ENCODE measurements at regions not wholly inside any gene's neighbourhood (a gene's known extent, or its start where the extent isn't known, plus 50 kb on each side); places are given as distances from the start of the nearest gene placed in this dataset.

DNA sequence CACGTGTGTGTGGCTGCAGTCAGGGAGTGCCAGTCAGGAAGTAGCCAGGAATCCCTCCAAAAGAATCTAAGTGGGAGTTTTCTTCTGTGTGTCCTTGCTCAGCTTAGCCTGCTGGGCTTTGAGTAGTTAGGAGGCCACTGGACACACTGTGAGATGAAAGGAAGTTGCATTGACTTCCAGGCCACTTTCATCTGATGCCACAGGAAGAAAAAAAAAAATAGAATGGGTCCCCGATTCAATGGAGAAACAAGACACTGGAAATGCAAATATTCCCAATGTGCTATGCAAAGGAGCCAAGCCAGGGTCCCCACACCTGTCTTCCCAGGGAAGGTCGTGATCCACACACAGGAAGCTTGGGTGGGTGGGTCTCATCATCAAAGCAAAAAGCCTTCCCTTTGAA is 95.6 kb upstream of the E2F8 start:
- no peak for DNase-seq (ENCODE audit: low read depth in 2 of 2)

DNA sequence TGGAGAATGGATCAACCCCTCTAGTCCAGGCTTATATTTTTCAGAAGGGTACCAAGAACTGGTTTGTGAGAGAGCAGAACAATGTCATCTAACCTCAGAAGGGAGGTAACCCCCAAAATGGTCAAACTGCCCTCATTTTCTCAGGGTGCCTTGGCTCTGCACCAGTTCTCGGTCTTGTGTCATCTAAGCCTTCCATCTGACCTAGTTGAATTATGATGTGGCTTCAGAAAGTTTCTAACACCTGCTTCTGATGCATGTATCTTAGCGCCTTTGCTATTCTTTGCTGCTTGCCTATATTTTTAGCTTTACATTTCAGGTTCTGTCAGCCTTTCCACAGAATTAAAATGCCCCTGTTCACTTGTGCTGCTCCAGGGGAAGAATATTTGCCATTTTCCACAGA is 91.7 kb upstream of the E2F8 start:
- no peak for DNase-seq (ENCODE audit: low read depth in 2 of 2)

DNA sequence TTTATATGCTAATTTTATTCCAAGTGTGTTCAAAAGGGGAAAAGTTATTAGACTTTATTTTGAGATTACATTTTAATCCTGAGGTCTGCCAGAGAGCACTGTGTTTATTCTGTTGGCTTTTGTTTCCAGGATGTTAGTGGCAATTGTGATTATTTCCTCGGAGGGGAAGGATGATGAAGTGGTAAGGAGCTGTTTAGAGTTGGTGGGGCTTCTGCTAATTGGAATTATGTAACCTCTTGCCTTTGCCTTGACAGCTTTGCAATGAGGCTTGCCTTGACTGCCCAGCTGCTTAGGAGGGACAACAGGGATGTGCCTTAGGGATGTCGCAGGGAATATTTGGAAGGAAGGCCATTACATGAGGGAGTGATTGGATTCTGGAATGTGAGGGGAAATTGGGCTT is 89.7 kb upstream of the E2F8 start:
- DNase-seq (ENCODE audit: low read depth in 2 of 2) = no peak

DNA sequence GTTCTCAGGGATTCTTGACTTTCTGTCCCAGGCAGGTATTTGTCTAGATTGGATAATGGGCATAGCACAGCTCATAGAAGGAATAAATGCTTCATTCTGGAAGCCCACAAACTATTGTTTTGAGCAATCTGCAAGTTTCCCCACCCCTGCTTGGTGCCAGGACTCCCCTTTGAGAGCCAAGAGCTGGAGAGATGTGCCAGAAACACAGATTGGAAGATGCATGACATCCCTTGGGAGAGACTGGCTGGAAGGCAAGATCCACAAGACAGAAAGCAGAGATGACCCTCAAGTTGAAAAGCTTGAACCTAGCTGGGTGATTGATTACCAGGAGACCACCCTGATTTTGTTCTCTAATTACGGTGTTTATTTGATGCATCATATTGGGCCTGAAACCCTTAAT is 89.2 kb upstream of the E2F8 start:
- DNase-seq (ENCODE audit: low read depth in 2 of 2) = no peak

DNA sequence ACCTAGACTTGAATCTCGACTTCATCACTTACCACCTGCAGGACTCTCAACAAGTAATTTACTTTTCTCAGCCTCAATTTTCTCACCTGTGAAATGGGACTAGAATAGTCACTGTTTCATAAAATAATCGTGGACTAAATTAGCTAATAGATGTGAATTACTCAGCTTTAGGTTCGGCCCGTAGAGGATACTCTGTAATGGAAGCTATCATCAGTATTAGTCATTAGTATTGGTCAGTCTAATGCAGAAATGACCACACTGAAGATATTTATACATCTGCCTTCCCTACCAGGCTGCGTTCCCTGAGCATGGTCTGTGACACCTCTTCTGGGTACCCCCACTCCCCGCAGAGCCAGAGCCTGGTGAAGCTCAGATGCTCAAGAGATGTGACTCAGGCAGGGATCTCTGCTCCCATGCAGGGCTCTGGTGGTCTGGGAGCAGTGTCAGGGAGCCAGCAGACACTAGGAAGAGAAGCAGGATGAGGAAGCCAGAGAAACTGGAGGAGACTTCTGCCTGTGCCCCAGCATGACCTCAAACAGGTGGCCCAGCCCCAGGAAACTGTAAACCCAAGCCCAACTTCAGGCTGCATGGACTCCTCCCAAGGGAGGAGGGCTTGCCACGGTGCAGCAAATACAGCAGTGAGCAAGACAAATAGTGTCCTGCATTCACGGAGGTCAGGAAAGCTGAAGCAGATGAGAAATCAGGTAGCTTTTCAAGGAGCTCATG is 88.0 kb upstream of the E2F8 start:
- no peak for DNase-seq (ENCODE audit: low read depth in 2 of 2)

DNA sequence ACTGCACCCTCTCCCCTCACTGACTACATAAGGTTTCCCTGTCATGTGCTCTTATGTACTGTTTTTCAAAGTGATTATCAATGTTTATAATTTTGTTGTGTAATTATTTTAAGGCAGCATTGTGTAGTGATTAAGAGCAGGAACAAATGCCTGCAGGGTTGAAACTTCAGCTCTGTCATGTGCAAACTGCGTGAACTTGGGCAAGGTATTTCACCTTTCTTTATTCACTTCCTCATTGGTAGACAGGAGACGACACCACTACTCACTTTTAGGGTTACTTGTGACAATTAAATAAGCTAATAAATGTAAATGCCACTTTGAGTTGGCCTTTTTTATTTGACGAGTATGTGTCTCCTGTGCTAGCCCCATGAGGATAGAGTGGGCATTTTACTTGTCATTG is 86.5 kb upstream of the E2F8 start:
- DNase-seq (ENCODE audit: low read depth in 2 of 2) = no peak

DNA sequence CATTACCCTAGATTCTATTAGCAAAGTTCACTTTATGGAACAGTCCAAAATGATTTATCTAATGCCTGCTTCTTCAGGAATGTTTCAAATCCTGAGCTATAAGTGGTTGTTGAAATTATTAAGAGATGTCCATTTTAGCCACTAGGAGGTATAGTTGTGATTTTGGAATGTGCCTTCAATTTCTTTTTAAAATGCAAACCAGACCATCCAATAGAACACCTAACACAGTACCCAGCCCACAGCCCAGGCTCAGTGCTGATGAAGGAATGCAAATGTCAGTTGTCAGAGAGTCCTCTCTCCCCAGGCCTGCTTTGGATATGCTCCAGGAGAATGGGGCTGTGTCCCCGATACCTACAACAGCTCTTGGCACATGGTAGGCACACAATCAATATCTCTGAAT is 85.8 kb upstream of the E2F8 start:
- no peak for DNase-seq (ENCODE audit: low read depth in 2 of 2)

DNA sequence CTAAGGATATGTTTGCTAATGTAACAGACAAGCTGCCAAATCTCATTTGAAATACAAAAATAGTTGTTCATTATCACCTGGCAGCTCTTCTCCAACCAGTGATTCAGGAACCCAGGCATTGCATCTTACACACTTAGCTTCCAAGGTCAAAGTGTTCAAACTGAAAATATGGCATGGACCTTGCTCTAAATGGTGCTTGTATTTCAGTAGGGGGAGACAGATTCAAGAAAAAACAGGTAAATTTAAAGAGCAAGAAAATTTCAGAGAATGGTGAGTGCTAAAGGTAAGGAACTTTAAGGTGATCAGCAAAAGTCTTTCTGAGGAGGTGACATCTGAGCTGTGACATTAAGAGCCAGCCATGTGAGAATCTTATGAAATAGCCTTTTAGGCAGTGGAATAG is 82.8 kb upstream of the E2F8 start:
- no peak for DNase-seq (ENCODE audit: low read depth in 2 of 2)

DNA sequence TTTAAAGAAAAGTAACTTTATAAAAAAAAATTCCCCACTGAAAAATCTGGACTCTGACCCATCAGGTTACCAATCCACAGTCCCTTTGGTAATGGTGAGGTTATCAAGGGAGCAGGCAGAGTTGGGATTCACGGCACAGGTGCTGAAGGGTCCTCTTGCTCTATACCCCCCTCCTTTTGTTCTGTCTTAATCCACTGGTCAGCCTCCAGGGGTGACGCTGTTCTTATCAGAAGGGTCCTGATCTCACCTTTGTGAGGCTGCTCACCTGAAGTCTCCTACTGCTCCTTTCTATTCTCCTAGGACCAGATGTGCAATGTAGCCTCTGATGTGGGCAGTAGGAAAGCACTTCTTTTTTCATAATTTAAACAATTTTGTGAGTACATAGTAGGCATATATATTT is 80.6 kb upstream of the E2F8 start:
- no peak for DNase-seq (ENCODE audit: low read depth in 2 of 2)

- no peak for DNase-seq (ENCODE audit: low read depth in 2 of 2)
These were observed 80.1 kb upstream of the E2F8 start for GRCh38 chr11:19320827-19321226.

DNA sequence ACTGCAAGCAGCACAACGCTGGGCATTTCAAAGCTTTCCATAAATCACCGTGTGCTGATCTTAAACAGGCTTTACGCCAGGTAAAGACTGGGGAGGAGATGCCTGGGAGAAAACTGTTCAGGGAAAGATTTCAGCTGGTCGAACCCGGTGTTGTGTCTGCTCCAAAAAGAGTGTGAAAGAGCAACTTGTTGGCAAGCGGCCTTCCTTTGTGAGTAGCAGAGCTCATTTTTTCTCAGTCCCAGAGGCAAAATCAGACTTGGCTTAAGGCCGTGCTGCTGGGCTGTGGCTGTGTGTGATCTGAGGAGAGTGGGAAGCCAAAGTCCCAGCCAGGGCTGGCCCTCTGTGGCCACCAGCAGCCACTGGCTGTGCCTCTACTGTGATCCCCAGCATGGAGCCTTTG is 75.7 kb upstream of the E2F8 start:
- DNase-seq (ENCODE audit: low read depth in 2 of 2) = no peak

DNA sequence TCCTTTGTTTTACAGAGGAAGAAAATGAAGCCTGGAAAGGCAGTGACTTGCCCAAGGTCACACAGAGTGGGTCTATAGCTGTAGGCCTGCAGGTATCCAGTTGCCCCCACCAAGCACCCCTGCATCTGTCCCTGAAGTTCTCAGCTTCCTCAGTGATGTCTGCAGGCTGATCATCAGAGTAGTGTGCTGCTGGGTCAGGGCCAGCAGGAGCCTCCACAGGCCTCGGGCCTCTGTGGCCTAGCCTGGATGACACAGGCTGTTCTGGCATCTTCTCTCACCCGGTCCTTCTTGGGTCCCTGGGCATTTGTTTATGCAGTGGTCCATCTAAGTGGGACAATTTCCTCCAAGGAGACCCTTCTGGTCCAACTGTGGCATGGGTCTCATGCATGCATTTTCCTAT is 74.8 kb upstream of the E2F8 start:
- no peak for DNase-seq (ENCODE audit: low read depth in 2 of 2)

DNA sequence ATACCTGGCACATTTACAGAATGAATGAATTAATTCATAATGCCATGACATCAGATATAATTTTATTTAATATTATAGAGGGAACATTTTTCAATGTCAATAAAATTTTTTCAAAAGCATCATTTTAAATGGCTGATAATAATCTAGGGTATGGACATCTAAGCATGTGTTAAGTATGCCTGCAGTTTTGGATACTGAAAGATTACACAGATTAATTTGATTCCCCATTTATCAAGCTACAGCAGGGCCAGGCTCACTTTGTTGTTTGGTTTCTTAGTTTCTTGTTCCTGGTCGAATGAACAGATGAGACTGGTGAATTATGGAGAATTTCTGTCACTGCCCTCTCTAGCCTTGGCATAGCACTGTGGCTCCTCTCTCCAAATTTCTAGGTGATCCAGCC is 72.4 kb upstream of the E2F8 start:
- DNase-seq (ENCODE audit: low read depth in 2 of 2) = no peak

- no peak for DNase-seq (ENCODE audit: low read depth in 2 of 2)
These were observed 70.7 kb upstream of the E2F8 start for GRCh38 chr11:19311308-19312030.

DNA sequence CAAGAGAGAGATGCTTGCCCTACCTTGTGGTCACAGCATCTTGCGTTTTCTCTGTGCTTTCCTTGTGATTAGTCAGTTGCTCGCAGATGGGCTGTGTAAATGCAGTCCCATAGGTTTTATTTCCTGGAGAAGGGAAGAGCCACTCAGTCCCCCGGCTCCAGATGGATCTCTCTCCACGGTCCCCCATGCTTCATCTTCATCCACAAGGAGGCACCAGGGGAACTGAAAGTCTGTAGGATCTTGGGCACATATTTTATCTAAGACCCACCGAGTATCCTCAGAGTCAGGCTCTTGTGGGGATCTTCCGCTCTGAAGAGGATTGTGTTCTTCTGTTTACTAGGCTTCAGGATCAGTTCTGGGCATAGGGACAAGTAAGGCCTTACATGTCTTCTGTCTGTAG is 66.8 kb upstream of the E2F8 start:
- DNase-seq (ENCODE audit: low read depth in 2 of 2) = no peak

GRCh38 chr11:19306179-19306944 is 65.6 kb upstream of the E2F8 start:
- DNase-seq (ENCODE audit: low read depth in 2 of 2) = no peak

GRCh38 chr11:19301361-19301760 is 60.6 kb upstream of the E2F8 start:
- no peak for DNase-seq (ENCODE audit: low read depth in 2 of 2)

GRCh38 chr11:19294444-19294843 is 53.7 kb upstream of the E2F8 start:
- DNase-seq (ENCODE audit: low read depth in 2 of 2) = no peak

DNA sequence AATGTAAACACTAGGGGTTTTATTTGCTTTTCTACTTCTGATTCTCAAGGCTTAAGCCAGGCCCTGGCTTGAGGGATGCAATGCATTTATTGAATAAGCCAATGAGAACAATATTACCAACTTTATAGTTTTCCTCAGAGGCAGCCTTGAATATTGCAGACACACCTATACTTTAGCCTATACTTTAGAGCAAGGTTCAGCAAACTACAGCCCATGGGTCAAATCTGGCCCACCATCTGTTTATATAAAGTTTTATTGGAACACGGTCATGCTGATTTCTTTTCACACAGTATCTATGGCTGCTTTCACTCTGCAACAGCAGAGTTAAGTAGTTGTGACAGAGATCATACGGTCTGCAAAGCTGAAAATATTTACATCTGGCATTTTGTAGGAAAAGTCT is 50.3 kb upstream of the E2F8 start:
- no peak for DNase-seq (ENCODE audit: low read depth in 2 of 2)
